ENCODE measurements at regions not wholly inside any gene's neighbourhood (a gene's known extent, or its start where the extent isn't known, plus 50 kb on each side); places are given as distances from the start of the nearest gene placed in this dataset.

DNA sequence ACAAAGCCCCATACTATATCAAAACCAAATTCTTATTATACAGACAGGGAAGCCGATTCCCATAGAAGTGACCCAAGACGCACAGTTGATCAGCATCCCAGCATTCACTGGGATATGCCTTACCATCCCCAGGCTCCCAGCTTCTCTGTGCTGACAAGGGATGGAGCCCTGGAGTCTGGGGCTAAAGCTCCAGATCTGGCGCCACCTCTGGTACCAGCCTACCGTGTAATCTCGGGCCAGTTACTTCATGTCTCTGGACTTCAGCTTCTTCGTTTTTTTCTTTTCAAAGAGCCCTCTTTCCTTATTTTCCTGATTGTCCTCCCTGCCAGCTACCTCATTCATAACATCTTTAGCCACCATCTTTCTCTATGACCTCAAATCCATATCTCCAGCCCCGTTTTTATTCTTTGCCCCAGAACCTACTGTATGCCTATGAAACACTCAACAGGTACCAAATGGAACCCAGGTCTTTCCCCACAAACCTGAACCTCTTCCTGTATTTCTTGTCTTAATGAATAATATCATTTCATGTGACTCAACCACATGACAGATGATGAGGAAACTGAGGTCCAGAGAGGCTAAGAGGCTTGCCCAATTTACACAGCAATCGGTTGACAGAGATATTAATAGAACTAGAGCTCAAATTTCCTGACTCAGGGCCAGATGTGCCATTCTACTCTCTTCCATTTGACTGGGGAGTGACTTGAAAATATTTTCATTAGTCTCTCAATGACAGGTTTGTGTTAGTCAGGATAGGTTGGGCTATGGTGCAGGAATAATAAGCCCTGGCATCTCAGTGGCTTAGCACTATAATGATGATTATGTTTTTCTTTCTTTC lies 85.4 kb upstream of the TLE3 start:
- no peak for DNase-seq (ENCODE audit: low read depth)

DNA sequence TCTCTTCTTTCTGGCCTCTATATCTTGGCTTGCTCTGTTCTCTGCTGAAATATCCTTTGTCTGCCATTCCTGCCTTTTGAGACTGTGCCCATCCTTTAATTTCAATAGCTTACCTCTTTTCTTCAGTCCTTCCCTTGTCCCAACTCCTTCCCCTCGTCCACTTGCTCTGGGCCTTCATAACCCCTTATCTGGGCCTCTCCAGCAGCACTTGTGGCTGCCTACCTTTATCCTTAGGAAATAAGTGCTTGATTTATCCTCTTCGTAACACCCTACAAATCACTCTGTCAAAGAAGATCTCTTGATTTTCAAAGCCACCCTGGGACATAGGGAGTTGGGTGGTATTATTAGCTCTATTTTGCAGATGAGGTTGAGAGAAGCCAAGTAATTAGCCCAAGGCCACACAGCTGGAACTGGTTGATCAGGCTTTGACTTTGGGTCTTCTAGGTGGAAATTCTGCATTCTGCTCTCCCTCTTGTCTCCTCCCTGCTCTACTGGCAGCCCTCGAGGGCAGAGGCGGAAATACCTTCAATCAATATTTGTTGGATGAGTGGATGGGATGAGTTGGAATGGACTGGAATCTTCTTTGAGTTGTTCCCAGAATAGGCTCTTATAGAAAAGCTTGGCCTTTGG lies 84.0 kb upstream of the TLE3 start:
- no peak for DNase-seq (ENCODE audit: low read depth)

DNA sequence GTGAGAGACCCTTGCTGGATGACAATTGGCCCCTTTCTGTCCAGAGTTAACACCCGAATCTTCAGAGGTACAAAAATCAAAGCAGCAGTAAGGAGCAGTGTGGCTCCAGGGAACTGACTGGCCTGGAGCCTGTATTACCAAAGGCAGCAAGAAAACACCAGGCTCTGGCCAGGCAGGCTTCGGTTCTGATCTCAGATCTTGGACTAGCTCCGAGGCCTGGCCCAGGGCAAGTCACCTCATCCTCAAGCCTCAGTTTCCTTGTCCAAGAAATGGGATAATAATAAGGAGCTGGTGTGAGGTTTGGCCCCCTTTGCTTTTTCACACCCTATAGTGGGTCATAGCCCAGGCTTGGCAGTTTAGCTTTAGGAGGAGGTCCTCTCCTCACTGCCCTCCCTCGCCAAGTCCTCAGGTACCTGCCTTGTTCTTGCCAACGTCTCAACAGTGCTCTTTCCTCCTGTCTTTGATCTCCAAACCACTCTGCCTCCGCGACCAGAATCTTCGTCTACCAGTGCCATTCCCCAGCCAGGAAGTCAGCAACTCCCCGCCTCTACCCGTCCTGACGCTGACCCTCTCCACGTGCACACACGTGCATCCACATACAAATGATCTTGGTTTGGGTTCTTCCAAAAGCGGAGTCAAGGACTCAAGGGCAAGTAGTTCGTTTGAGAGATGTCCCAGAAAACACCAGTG lies 82.6 kb upstream of the TLE3 start:
- no peak for DNase-seq (ENCODE audit: low read depth)

DNA sequence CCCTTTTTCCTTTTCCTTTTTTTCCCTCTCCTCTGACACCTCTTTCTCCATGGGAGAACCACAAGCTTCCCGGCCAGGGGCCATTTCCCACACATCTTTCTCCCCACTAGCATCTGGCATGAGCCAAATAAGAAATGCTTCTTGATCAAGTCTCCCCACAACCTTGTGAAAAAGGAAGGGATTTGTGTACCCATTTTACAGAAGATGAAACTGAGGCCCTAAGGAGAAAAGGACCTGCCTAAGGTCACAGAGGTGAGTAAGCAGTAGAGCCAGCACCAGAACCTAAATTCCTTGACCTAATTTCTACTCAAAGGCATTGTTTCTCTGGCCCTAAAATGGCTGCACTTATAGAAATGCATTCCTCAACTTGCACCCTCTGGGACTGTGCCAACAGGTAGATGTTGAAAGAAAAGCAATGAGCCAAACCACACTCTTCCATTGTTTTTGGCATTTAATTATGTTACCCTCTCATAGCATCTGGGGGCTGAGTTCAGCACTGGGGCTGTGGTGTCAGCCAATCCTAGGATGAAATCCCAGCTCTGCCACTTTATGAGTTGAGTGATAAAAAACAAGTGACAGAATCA lies 81.7 kb upstream of the TLE3 start:
- DNase-seq (ENCODE audit: low read depth), result no peak

DNA sequence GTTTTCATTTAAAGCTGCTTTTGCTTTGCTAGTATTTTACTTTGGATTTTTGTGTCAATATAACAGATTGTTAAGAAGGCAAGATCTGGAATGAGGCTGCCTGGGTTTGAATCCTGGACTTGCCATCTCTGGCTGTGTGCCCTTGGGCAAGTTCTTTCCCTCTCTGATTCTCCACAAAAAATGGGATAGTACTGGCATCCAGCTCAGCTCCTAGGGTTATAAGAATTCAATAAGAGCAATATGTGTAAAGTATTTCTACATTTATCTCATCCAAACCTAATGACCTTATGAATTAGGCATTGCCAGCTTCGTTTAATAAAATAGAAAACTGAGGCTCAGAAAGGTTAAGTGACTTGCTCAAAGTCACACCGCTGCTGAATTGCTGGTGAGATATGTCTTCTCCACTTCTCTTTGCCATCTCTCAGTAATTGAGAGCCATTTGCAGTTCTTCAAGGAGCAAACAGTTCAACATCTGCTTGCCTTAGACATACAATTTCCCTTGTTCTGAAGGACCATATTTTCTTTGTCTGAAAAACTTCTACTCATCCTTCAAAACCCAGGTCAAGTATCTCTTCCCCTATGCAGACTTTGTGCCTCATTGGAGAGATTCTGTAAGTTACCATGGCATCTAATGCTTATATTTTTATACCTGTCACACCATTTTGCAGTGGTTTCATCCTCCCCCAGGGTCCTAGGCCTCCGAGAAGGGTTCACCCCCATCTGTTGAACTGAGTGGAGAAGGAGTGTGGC lies 80.8 kb upstream of the TLE3 start:
- no peak for DNase-seq (ENCODE audit: low read depth)

DNA sequence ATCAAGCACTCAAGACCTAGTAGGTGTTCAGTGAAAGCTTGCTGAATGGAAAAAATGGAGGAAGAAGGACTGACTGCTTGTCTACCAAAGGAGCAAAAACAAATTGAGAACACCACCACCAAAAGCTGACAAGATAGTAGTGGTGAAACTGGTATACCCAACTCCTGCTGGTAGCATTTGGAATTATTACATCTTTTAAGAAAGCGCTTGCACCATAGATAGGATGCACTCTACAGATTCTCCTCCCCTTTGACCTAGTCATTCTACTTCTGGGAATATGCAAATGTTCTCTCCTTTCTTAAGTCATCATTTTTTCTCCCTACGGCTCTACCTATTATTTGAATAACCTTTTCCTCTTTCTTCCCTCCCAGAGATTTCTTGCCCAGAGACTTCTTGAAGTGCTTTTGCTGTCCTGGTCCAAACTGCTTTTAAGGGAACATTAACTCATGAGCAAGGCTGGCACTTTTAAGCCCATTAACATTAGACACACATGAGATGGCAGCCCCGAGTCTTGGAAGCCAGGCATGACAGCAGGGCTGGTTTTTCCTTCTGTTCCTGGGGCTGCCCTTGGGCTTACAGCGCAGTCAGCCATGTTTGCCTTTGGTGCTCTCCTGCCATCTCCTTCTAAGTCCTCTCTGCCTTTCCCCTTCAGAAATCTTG lies 75.0 kb upstream of the TLE3 start:
- no peak for DNase-seq (ENCODE audit: low read depth)

DNA sequence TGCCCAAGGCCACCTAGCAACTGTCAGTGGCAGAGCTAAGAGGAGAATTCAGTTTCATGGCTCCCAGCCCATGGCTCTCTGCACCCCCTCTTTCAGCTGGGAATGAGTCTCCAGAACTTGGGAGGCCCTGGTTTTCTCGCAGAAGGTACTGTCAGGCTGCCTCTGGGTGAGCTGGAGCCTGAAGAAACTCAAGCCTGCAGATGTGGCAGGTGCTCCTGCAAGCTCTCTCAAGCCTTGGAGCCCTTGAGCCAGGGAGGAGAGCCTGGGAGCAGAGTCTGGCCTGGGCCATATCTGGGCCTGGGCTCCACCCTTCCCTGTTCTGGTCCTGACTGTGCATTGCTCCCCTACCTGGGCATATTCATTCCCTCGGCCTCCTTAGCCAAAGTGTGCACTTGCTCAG lies 74.4 kb upstream of the TLE3 start:
- DNase-seq (ENCODE audit: low read depth), result no peak

DNA sequence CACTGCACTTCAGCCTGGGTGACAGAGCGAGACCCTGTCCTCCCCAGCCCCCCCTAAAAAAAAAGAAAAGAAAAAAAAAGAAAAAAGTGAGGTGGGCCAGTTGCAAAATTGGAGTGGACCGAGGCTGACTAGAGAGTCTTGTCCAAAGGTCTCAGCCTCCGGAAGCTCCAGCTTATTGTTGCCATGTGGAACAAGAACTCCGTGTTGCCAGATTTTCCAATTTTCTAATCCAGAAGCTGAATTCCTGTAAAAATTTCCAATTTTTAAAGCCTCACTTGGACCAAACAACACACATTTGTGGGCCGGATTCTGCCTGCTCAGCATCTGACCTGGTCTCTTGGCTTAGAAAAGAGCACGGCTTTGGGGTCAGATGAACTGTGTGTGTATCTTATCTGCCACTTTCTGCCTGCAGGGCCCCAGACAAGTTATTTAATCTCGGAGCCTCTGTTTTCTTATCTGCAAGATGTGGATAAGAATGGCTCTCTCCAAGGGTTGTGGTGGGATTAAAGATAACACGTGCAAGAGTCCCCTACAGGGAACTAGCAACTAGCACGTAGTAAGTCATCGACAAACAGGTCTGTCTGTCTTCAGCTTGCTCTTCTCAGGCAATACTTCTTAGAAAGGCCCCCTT lies 73.7 kb upstream of the TLE3 start:
- DNase-seq (ENCODE audit: low read depth), result peak; percentile 94

DNA sequence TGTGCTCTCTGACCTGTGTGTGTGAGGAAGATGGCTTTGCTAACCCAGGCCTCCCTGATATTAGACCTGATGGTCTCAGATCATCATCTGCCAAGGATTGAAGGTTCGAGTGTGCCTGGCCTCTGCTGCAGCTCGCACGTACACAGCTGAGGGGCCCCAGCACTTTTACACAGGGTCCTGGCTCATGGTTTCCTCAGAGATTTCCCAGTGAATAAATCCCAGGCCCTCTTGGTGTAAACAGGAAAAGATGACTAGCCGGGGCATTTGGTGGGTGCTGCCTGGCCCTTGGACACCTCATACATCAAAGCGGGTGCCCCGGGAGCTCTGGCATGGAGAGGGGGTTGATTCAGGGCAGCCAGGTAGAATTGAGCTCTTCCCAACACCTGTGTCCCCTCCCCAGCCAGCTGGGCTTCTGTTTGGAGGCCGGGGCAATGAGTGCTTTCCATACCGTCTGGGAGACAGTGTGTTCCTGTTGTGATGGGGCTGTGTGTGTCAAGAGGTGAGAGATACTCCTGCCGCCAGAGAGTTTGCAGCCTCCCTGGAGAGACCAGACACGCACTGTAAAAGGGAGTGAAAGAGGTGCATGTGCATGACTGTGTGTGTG lies 72.5 kb upstream of the TLE3 start:
- no peak for DNase-seq (ENCODE audit: low read depth)

DNA sequence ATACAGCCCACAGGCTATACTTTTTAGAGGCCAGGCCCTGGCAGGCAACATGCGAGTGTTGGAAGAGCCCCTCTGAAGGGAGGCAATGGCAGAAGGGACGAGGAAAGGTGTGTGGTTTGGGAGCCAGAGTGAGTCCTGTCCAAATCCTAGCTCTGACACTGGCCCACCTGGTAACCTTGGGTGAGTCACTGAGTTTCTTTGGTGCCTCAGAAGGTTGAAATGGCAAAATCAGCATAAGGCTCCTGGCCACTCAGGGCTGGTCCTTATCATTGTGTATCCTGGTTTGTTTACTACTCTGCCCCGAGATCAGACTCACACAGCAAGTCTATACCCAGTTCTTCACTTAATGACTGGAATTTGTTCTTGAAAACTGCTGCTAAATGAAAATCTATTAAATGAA lies 71.4 kb upstream of the TLE3 start:
- no peak for DNase-seq (ENCODE audit: low read depth)

DNA sequence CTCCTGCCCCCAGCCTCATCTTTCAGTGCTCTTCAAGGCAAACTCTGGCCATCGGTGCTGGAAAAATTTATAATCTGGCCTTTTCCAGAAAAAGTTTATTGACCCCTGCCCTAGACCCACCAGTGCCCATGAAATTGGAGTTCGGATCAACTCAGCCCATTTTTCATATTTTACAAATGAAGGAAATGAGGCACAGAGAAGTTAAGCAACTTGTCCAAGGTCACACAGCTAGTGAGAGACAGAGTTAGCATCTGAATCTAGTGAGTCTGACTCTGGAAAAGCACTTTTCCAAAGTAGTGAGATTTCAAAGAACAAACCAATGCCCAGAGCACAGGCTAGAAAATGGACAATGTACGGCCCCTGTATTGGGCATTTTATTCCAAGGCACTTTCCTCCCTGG lies 69.4 kb upstream of the TLE3 start:
- no peak for DNase-seq (ENCODE audit: low read depth)

DNA sequence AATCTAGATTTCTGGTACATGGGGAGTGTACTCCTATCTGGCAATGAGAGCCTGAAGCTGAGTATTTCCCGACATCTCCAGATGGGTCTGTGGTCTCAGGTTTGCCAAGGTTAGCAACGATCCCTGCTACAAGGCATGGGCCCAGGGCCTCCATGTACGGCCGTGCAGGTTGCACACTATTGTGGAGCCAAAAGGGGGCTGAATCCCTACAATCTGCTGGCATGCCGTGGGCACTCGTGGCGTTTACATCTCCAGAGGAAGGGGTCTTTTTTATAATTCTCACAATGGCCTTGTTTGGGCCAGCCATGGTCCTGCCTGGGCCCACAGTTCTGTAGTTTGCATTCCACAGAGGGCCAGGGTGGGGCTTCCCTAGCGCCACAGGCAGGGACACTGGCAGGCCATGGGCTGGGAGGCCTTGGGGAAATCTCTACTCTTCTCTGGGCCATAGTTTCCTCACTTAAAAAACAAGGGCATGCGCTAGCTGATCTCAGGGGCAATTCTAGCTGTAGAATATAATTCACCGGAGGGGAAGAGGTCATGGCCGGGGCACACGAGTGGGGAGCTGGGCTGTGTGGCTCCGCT lies 68.9 kb upstream of the TLE3 start:
- no peak for DNase-seq (ENCODE audit: low read depth)

DNA sequence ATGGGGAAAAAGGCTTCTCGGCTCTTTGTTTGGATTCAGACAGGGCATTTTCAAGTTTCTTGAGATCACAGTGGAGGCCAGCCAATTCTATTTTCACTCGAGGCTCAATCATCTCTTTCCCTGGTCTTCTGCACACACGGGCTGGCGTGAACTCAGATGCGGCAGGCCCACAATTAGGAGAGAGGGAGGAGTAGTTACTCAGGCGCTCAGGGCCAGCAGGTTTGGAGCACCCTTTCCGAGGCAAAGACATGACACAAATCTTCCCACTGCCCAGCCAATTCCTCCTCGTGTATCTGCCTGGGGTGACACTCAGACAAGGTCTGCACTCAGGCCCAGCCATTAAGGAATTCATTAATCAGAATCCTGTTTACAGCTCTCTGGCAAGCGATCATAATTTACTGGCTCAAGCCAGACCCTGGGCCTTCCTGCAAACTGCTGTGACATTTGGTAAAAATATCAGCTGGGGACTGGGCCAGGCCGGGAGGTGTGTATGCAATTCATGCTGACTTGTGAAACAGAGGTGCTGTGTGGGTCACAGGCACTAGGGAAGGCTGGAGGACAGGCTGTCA lies 68.1 kb upstream of the TLE3 start:
- DNase-seq (ENCODE audit: low read depth), result no peak

DNA sequence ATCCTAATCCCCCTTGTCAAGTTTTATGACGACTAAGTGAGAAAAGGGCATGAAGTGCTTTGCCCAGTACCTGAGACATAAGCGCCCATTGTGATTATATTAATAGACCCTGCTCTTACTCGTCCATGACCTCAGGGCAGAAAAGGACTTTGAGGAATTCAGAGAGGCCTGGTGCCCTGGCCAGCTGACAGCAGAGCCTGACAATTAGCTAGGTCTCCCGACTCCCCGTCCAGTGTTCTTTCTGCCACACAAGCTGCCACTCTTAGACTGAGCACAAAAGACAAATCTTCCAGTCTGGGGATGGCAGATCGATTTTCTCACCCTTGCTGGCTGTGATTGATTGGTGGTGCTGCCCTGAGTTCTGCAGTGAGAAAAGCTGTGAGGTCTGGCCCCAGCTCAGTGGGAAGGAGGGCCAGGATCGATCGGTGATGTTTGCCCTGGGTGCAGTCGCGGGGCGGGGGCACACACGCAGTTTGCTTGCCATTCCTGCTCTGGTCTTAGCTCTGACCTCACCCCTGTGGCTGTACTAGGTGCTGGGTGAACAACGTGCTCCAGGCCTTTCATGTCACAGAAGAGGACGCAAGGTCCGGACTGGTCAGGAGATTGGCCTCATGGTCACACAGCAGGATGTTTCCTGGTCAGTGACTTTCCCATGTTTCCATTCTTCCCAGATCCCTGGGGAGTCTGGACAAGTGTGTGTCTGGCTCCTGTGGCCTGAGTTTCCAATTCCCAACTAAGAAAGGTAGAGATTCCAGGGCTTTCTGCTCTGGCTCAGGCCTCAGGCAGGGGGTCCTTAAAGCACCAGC lies 67.4 kb upstream of the TLE3 start:
- no peak for DNase-seq (ENCODE audit: low read depth)

DNA sequence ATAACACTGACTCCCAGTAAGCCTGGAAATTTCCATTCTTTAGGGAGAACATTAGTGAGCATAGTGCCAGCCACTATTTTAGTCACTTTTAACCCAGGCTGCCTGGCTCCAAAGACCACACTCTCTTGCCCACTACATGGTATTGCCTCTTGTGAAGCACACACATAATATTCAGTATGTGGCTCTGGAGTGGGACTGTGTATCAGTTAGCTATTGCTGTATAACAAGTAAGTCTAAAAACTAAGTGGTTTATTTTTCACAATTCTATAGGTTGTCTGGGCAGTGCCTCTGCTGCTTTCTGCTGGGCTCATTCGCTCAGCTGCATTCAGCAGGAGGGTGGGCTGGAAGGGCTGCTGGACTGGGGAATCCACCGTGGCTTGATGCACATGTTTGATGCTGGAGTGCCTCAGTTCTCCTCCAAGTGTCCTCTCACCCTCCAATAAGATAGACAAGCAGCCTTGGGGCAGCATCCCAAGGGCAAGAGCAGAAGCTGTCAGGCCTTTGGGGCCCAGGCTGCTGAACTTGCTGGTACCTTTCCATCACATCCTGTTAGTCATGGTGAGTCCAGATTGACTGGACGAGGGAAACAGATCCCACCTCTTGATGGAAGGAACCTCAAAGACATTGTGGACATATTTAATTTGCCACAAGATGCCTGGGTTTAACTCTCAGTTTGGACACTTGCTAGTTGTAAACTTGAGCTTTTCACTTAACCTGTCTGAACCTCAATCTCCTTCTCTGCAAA lies 66.6 kb upstream of the TLE3 start:
- DNase-seq (ENCODE audit: low read depth), result no peak

DNA sequence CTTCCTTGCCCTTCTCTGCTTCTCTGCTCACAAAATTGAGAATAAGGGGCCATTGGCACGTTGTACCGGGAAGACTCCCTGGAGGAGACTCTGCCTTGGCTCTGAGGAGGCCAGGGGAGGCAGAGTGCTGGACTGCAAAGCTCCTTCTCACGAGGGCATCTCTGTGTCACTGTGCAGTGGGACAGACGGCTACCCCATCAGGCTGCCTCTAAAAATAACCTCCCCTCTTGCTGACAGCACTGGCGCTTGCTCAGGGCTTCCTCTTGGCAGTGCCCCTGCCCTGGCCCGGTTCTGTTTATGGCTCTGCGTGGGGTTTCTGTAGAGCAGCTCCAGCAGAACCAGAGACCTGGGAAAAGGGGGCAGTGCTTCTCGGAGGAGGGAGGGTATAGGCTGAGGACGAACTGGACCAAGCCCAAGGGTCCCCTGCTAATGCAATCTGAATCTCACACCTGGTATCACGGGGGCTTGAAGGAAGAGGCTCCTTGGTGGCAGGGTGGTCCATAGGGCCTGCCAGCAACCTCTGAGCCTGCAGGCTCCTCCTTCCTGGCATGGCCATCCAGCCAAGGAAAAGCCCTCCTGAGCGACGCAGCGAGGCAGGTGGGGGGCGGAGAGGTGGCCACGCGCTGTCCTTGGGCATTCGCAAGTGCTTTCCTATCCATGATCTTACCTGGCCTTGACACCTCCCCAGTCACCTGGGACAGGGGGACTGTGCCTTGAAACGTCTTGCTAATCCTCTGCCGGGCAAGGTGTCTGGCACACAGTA lies 63.3 kb upstream of the TLE3 start:
- no peak for DNase-seq (ENCODE audit: low read depth)

DNA sequence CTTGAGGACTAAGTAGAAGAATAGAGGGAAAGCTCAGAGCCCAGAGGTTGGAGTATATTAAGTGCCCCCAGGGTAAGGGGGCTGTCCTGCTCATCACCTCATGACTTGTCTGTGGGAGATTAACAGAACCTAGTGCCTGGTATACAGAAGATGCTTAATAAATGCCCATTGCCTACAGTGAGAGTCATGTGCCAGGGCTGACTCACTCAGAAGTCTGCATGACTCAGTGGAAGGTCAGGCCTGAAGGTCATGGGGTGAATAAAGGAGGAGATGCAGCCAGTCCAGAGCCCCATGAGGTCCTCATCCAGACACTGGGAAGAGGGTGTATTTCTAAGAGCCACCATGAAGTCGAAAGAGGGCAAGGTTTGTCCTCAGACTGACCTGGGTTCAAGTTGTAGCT lies 62.5 kb upstream of the TLE3 start:
- no peak for DNase-seq (ENCODE audit: low read depth)

DNA sequence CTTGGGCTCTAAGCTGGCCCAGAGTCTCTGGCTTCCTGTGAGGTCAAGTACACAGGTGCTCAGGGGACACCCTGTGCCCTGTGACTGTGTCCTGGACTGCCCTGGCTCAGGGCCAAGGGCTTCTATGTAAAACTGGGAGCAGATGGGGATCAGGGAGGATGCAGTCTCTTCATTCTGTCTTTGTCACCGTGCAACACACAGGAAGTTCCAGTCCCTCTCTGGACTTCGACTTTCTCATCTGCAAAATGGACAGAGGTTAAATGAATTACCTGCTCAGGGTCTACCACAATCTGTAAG lies 61.9 kb upstream of the TLE3 start:
- DNase-seq (ENCODE audit: low read depth), result no peak
